Type B pancreatic cell (in vitro differentiated cells): ENCODE measurements at regions not wholly inside any gene's neighbourhood (a gene's known extent, or its start where the extent isn't known, plus 50 kb on each side); places are given as distances from the start of the nearest gene placed in this dataset.

Source experiments
- DNase-seq: peaks from one replicate; pipeline ENCODE4 v3.0.0; 2021; ENCODE audit warnings: mixed read lengths; ENCODE audit not compliant: unreplicated experiment; ENCODE audit errors: extremely low spot score
- H3K27ac Mint-ChIP-seq: 2 replicates; pipeline ENCODE4 v1.8.0; 2021; ENCODE audit warnings: mild to moderate bottlenecking, mixed read lengths
- H3K27me3 Mint-ChIP-seq: 2 replicates; pipeline ENCODE4 v1.8.0; 2021; ENCODE audit warnings: mixed read lengths
- H3K36me3 Mint-ChIP-seq: 2 replicates; pipeline ENCODE4 v1.8.0; 2021; ENCODE audit warnings: mixed read lengths
- H3K4me1 Mint-ChIP-seq: one replicate; pipeline ENCODE4 v1.8.0; 2021; ENCODE audit warnings: mixed read lengths; ENCODE audit not compliant: unreplicated experiment
- H3K4me3 Mint-ChIP-seq: 2 replicates; pipeline ENCODE4 v1.8.0; 2021; ENCODE audit warnings: mild to moderate bottlenecking, mixed read lengths
- H3K9me3 Mint-ChIP-seq: 2 replicates; pipeline ENCODE4 v1.8.0; 2021; ENCODE audit warnings: mixed read lengths
- TF ChIP-seq, protein P1 (sequence below): fragments of 200-600 bp; sonication (generic); conservative IDR thresholded peaks from 2 replicates; pipeline ENCODE4 v1.5.0; 2021; ENCODE audit warnings: antibody characterized with exemption, mild to moderate bottlenecking

DNA sequence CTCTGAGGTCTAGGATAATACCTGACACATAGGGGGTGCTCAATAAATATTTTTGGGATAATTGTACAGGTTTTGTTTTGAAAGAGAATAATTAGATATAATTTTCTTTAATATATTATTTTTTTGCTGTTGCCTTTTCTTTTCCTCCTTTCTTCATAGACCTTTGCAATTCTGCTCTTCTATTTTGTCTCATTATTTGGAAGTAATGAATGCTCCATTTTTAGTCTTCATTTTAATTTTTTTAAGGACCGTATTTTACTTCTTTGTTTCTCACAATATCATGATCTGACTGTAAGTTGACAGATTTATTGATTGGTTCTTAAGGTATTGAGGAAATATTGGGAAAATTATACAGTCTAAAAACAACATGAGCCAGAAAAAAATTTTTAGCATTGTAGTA lies 150.5 kb upstream of the TMC3 start:
- Mint-ChIP-seq H3K27ac (no peak overlapping the region), H3K9me3 (no peaks in the 10 kb centered on the region), H3K27me3 (peaks cover 2% of the 10 kb centered on the region), H3K36me3 (no peaks in the 10 kb centered on the region), H3K4me3 (no peak overlapping the region), H3K4me1 (peaks cover 4% of the 10 kb centered on the region)
- no peak for DNase-seq
- TF ChIP-seq, protein P1, sequence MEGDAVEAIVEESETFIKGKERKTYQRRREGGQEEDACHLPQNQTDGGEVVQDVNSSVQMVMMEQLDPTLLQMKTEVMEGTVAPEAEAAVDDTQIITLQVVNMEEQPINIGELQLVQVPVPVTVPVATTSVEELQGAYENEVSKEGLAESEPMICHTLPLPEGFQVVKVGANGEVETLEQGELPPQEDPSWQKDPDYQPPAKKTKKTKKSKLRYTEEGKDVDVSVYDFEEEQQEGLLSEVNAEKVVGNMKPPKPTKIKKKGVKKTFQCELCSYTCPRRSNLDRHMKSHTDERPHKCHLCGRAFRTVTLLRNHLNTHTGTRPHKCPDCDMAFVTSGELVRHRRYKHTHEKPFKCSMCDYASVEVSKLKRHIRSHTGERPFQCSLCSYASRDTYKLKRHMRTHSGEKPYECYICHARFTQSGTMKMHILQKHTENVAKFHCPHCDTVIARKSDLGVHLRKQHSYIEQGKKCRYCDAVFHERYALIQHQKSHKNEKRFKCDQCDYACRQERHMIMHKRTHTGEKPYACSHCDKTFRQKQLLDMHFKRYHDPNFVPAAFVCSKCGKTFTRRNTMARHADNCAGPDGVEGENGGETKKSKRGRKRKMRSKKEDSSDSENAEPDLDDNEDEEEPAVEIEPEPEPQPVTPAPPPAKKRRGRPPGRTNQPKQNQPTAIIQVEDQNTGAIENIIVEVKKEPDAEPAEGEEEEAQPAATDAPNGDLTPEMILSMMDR, result no peak

DNA sequence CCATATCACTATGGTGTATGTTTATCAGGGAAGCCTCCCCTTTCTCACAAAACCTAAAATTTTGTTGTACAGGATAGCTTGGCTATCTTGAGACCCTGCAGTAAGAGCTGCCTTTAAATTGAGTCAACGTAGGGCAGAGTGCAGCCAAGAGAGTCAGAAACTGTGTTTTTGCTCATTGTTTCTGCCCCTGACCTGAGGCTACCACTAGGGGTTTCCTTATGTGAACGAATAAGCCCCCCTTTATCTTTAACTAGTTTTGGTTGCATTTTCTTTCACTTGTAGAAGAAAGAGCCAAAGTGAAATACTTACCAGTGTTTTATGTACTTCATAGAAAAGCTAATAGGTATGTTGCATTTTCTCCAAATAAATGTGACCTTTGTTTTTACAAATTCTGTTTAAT lies 149.9 kb upstream of the TMC3 start:
- Mint-ChIP-seq H3K27me3 (peaks cover 4% of the 10 kb centered on the region), H3K27ac (no peak overlapping the region), H3K4me3 (no peak overlapping the region), H3K9me3 (no peaks in the 10 kb centered on the region), H3K4me1 (no peaks in the 10 kb centered on the region), H3K36me3 (no peaks in the 10 kb centered on the region)
- DNase-seq, result no peak
- TF ChIP-seq, protein P1, result no peak

DNA sequence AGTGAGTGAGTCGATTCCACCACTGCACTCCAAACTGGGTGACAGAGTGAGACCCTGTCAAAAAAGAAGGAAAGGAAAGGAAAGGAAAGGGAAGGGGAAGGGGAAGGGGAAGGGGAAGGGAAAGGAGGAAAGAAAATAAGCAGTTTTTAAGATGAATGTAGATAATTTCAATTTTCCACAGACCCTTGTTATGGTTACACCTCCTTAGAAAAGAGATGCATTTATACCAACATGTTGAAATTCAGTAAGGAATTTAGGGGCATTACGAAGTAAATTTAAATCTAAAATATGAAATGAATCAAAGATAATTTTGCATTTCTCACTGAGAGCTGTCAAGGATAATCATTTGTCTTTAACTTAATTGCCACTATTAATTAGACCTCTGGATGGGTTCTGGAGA lies 146.5 kb upstream of the TMC3 start:
- Mint-ChIP-seq H3K27me3 (peaks cover 19% of the 10 kb centered on the region), H3K4me3 (no peak overlapping the region), H3K4me1 (no peaks in the 10 kb centered on the region), H3K9me3 (peaks cover 5% of the 10 kb centered on the region), H3K36me3 (no peaks in the 10 kb centered on the region), H3K27ac (no peak overlapping the region)
- TF ChIP-seq, protein P1, result no peak
- DNase-seq, result no peak

DNA sequence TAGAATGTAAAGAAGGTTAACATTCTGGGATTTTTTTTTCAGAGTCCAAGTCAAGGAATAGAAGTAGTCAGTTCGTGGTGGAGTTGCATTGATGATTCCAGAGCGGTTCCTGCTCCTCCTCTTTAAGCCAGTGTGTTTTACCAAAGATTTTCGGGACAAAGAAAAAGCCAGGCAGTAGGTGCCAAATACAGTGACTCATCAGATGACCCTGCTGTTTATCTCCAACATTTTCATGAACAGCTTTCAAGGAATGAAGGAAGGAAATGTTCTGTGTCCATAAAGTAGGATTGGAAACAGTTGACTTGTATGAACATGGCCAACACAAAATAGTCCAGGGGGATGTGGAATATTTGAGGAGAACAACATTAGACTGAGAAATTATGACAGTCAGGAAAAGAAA lies 142.4 kb upstream of the TMC3 start:
- H3K36me3 Mint-ChIP-seq, result no peaks in the 10 kb centered on the region
- TF ChIP-seq, protein P1, result no peak
- peaks cover 23% of the 10 kb centered on the region for H3K27me3 Mint-ChIP-seq
- no peak overlapping the region for H3K27ac Mint-ChIP-seq
- H3K9me3 Mint-ChIP-seq, result peaks cover 5% of the 10 kb centered on the region
- no peak overlapping the region for H3K4me3 Mint-ChIP-seq
- H3K4me1 Mint-ChIP-seq, result no peaks in the 10 kb centered on the region
- no peak for DNase-seq

DNA sequence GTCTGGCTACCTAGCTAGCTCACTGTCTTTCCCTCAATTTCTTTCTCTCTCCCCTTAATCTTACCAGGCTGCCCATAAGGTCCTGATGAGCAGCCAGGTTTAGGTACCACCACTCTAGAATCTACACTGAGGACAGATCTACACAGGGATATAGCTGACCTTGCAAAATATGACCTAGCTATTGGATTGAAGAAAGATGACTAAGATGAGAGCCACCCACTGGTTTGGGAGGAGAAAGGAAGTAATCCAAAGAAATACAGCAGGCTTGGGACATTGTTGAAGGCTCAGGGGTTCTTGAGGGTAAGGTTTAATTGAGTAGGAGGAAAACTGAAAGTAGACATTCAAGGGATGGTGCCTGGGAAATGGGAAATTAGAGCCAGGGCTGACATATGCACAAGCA lies 142.0 kb upstream of the TMC3 start:
- H3K9me3 Mint-ChIP-seq, result peaks cover 5% of the 10 kb centered on the region
- H3K36me3 Mint-ChIP-seq, result no peaks in the 10 kb centered on the region
- DNase-seq, result no peak
- no peak overlapping the region for H3K27ac Mint-ChIP-seq
- peaks cover 23% of the 10 kb centered on the region for H3K27me3 Mint-ChIP-seq
- H3K4me1 Mint-ChIP-seq, result no peaks in the 10 kb centered on the region
- no peak overlapping the region for H3K4me3 Mint-ChIP-seq
- TF ChIP-seq, protein P1, result no peak

DNA sequence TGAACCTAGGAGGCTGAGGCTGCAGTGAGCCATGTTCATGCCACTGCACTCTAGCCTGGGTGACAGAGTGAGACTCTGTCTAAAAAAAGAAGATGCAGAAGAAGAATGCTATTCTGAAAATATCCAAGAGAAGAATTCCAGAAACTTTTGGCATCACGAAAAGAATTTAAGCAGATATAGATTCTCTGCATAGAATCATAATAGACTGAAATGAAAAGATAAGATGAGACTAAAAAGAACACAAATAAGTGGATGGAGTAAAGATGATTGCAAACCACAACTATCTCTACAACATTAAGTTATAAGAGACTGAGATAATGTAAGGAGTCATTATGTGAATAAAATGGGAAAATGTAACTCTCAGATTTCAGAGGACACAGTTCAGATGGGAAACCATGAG lies 140.7 kb upstream of the TMC3 start:
- H3K9me3 Mint-ChIP-seq, result peaks cover 5% of the 10 kb centered on the region
- no peak overlapping the region for H3K4me3 Mint-ChIP-seq
- no peak overlapping the region for H3K27ac Mint-ChIP-seq
- no peaks in the 10 kb centered on the region for H3K4me1 Mint-ChIP-seq
- no peak for DNase-seq
- peaks cover 23% of the 10 kb centered on the region for H3K27me3 Mint-ChIP-seq
- TF ChIP-seq, protein P1, result no peak
- H3K36me3 Mint-ChIP-seq, result no peaks in the 10 kb centered on the region
